ENCODE measurements at regions not wholly inside any gene's neighbourhood (a gene's known extent, or its start where the extent isn't known, plus 50 kb on each side); places are given as distances from the start of the nearest gene placed in this dataset.
A peak's percentile ranks its signal among the peaks of the same experiment; 100 is the strongest.
"Not testable (repeated sequence)": the region's sequence is repeated elsewhere in the genome, so short reads cannot be mapped to it uniquely, and the experiment has no call there.

GRCh38 chrY:7588176-7588575, 676.6 kb upstream of the AMELY start:
- not testable (repeated sequence) for DNase-seq

- no peak for DNase-seq
These were observed 651.0 kb upstream of the AMELY start for GRCh38 chrY:7562541-7562940.

GRCh38 chrY:7557675-7558074, 646.1 kb upstream of the AMELY start:
- DNase-seq, result peak; percentile 27

- DNase-seq, result peak; percentile 65
These were observed 643.5 kb upstream of the AMELY start for GRCh38 chrY:7555006-7555405.

GRCh38 chrY:7545060-7545459, 633.5 kb upstream of the AMELY start:
- no peak for DNase-seq

GRCh38 chrY:7544172-7544770, 632.7 kb upstream of the AMELY start:
- DNase-seq, result peak; percentile 1

- DNase-seq, result peak; percentile 1
These were observed 632.0 kb upstream of the AMELY start for GRCh38 chrY:7543506-7543905.

GRCh38 chrY:7542256-7542858, 630.8 kb upstream of the AMELY start:
- DNase-seq, result no peak

GRCh38 chrY:7529396-7529795, 617.8 kb upstream of the AMELY start:
- no peak for DNase-seq

- peak; percentile 11 for DNase-seq
These were observed 616.0 kb upstream of the AMELY start for GRCh38 chrY:7527568-7527967.

GRCh38 chrY:7518387-7518786, 606.8 kb upstream of the AMELY start:
- DNase-seq, result no peak

GRCh38 chrY:7516268-7516667, 604.7 kb upstream of the AMELY start:
- DNase-seq, result peak; percentile 13

- DNase-seq, result no peak
These were observed 604.3 kb upstream of the AMELY start for GRCh38 chrY:7515812-7516211.

GRCh38 chrY:7502896-7503295, 591.3 kb upstream of the AMELY start:
- DNase-seq, result no peak

- DNase-seq, result no peak
These were observed 589.7 kb upstream of the AMELY start for GRCh38 chrY:7501236-7501635.

GRCh38 chrY:7496001-7496400, 584.4 kb upstream of the AMELY start:
- DNase-seq, result no peak

- DNase-seq, result peak; percentile 75
These were observed 573.1 kb upstream of the AMELY start for GRCh38 chrY:7484455-7485285.

- peak; percentile 18 for DNase-seq
These were observed 560.4 kb upstream of the AMELY start for GRCh38 chrY:7471976-7472375.

GRCh38 chrY:7470037-7470436, 558.5 kb upstream of the AMELY start:
- no peak for DNase-seq

GRCh38 chrY:7468951-7469745, 557.6 kb upstream of the AMELY start:
- DNase-seq, result no peak

- no peak for DNase-seq
These were observed 556.4 kb upstream of the AMELY start for GRCh38 chrY:7467796-7468520.

GRCh38 chrY:7465185-7465621, 553.7 kb upstream of the AMELY start:
- no peak for DNase-seq

- DNase-seq, result no peak
These were observed 553.2 kb upstream of the AMELY start for GRCh38 chrY:7464742-7465141.
